Central memory CD8-positive, alpha-beta T cell (primary cell): ENCODE measurements at regions not wholly inside any gene's neighbourhood (a gene's known extent, or its start where the extent isn't known, plus 50 kb on each side); places are given as distances from the start of the nearest gene placed in this dataset.

ENCODE experiments used
- ATAC-seq: fragments of 150-1000 bp; cut with Tn5 transposase; replicated peaks from 2 replicates; pipeline ENCODE4 v1.10.0; 2022; ENCODE audit warnings: mild to moderate bottlenecking, moderate FRiP score, moderate number of reproducible peaks; ENCODE audit not compliant: poor library complexity, severe bottlenecking; ENCODE audit errors: extremely low read depth
- DNase-seq, 2 donors: peaks; one replicate each; pipeline ENCODE4 v3.0.0; 2021; ENCODE audit warnings: low spot score in 2 of 2
- H3K27ac Mint-ChIP-seq: one replicate; pipeline ENCODE4 v1.8.0; 2022; ENCODE audit warnings: low read depth, mild to moderate bottlenecking, moderate library complexity, mixed read lengths
- H3K27me3 Mint-ChIP-seq: one replicate; pipeline ENCODE4 v1.8.0; 2022; ENCODE audit warnings: mixed read lengths
- H3K36me3 Mint-ChIP-seq: one replicate; pipeline ENCODE4 v1.8.0; 2022; ENCODE audit warnings: mild to moderate bottlenecking, moderate library complexity, mixed read lengths; ENCODE audit not compliant: insufficient read depth
- H3K4me1 Mint-ChIP-seq: one replicate; pipeline ENCODE4 v1.8.0; 2022; ENCODE audit warnings: mixed read lengths
- H3K4me3 Mint-ChIP-seq: one replicate; pipeline ENCODE4 v1.8.0; 2022; ENCODE audit warnings: mild to moderate bottlenecking, moderate library complexity, mixed read lengths
- H3K9me3 Mint-ChIP-seq: one replicate; pipeline ENCODE4 v1.8.0; 2022; ENCODE audit warnings: mixed read lengths

- no peak for DNase-seq
- Mint-ChIP-seq H3K9me3 (peaks cover 46% of the 10 kb centered on the region), H3K27ac (no peak overlapping the region), H3K4me3 (no peak overlapping the region), H3K4me1 (no peaks in the 10 kb centered on the region), H3K27me3 (no peaks in the 10 kb centered on the region), H3K36me3 (no peaks in the 10 kb centered on the region)
- ATAC-seq: no peak
These were observed 1400.8 kb upstream of the DDX18 start for GRCh38 chr2:116413659-116414058.

GRCh38 chr2:116416731-116417377, 1397.6 kb upstream of the DDX18 start:
- ATAC-seq (no peak), DNase-seq (no peak)
- Mint-ChIP-seq H3K4me3 (no peak overlapping the region), H3K27me3 (no peaks in the 10 kb centered on the region), H3K4me1 (no peaks in the 10 kb centered on the region), H3K27ac (no peak overlapping the region), H3K9me3 (peaks cover 53% of the 10 kb centered on the region), H3K36me3 (no peaks in the 10 kb centered on the region)

- H3K27ac Mint-ChIP-seq: no peak overlapping the region
- no peak for DNase-seq
These were observed 1378.8 kb upstream of the DDX18 start for GRCh38 chr2:116435648-116436047.

GRCh38 chr2:116440104-116440653, 1374.3 kb upstream of the DDX18 start:
- Mint-ChIP-seq H3K4me3 (no peak overlapping the region), H3K36me3 (no peaks in the 10 kb centered on the region), H3K9me3 (peaks cover 25% of the 10 kb centered on the region), H3K4me1 (no peaks in the 10 kb centered on the region), H3K27me3 (no peaks in the 10 kb centered on the region), H3K27ac (no peak overlapping the region)
- no peak for DNase-seq
- ATAC-seq: no peak

More at GRCh38 chr2:116435648-116436047, 1378.8 kb upstream of the DDX18 start:
- Mint-ChIP-seq H3K4me3 (no peak overlapping the region), H3K9me3 (peaks cover 22% of the 10 kb centered on the region), H3K36me3 (no peaks in the 10 kb centered on the region), H3K4me1 (no peaks in the 10 kb centered on the region), H3K27me3 (no peaks in the 10 kb centered on the region)
- no peak for ATAC-seq

- Mint-ChIP-seq H3K36me3 (no peaks in the 10 kb centered on the region), H3K27me3 (no peaks in the 10 kb centered on the region), H3K4me3 (no peak overlapping the region), H3K9me3 (peaks cover 28% of the 10 kb centered on the region), H3K27ac (no peak overlapping the region), H3K4me1 (no peaks in the 10 kb centered on the region)
- no peak for DNase-seq
- no peak for ATAC-seq
These were observed 1372.1 kb upstream of the DDX18 start for GRCh38 chr2:116442418-116442817.

GRCh38 chr2:116444256-116444872, 1370.1 kb upstream of the DDX18 start:
- Mint-ChIP-seq H3K27ac (no peak overlapping the region), H3K4me3 (no peak overlapping the region), H3K27me3 (no peaks in the 10 kb centered on the region), H3K9me3 (peaks cover 28% of the 10 kb centered on the region), H3K36me3 (no peaks in the 10 kb centered on the region), H3K4me1 (no peaks in the 10 kb centered on the region)
- ATAC-seq: no peak
- DNase-seq: no peak

- Mint-ChIP-seq H3K4me1 (no peaks in the 10 kb centered on the region), H3K27ac (no peak overlapping the region), H3K36me3 (no peaks in the 10 kb centered on the region), H3K9me3 (peaks cover 13% of the 10 kb centered on the region), H3K27me3 (no peaks in the 10 kb centered on the region), H3K4me3 (no peak overlapping the region)
- no peak for ATAC-seq
- no peak for DNase-seq
These were observed 1363.5 kb upstream of the DDX18 start for GRCh38 chr2:116450990-116451389.

- Mint-ChIP-seq H3K27me3 (no peaks in the 10 kb centered on the region), H3K4me1 (no peaks in the 10 kb centered on the region), H3K4me3 (no peak overlapping the region), H3K27ac (no peak overlapping the region), H3K9me3 (peaks cover 10% of the 10 kb centered on the region), H3K36me3 (no peaks in the 10 kb centered on the region)
- DNase-seq: no peak
- ATAC-seq: no peak
These were observed 1361.8 kb upstream of the DDX18 start for GRCh38 chr2:116452651-116453050.

GRCh38 chr2:116456429-116456828, 1358.1 kb upstream of the DDX18 start:
- ATAC-seq (no peak), DNase-seq (no peak)
- no peak overlapping the region for H3K4me3 Mint-ChIP-seq
- peaks cover 23% of the 10 kb centered on the region for H3K9me3 Mint-ChIP-seq
- H3K36me3 Mint-ChIP-seq: no peaks in the 10 kb centered on the region
- H3K27me3 Mint-ChIP-seq: no peaks in the 10 kb centered on the region
- no peak overlapping the region for H3K27ac Mint-ChIP-seq
- H3K4me1 Mint-ChIP-seq: no peaks in the 10 kb centered on the region

- no peak for ATAC-seq
- H3K27ac Mint-ChIP-seq: no peak overlapping the region
- H3K4me3 Mint-ChIP-seq: no peak overlapping the region
- H3K27me3 Mint-ChIP-seq: no peaks in the 10 kb centered on the region
- DNase-seq: no peak
- H3K36me3 Mint-ChIP-seq: no peaks in the 10 kb centered on the region
- H3K4me1 Mint-ChIP-seq: no peaks in the 10 kb centered on the region
- peaks cover 26% of the 10 kb centered on the region for H3K9me3 Mint-ChIP-seq
These were observed 1347.2 kb upstream of the DDX18 start for GRCh38 chr2:116467243-116467642.

- Mint-ChIP-seq H3K4me3 (no peak overlapping the region), H3K27ac (no peak overlapping the region), H3K36me3 (no peaks in the 10 kb centered on the region)
These were observed 1337.3 kb upstream of the DDX18 start for GRCh38 chr2:116477229-116477628.

GRCh38 chr2:116487336-116487735, 1327.2 kb upstream of the DDX18 start:
- Mint-ChIP-seq H3K4me3 (no peak overlapping the region), H3K27me3 (no peaks in the 10 kb centered on the region), H3K27ac (no peak overlapping the region), H3K36me3 (no peaks in the 10 kb centered on the region), H3K4me1 (no peaks in the 10 kb centered on the region), H3K9me3 (peaks cover 20% of the 10 kb centered on the region)
- DNase-seq (no peak), ATAC-seq (no peak)

More at GRCh38 chr2:116477229-116477628, 1337.3 kb upstream of the DDX18 start:
- Mint-ChIP-seq H3K9me3 (peaks cover 10% of the 10 kb centered on the region), H3K27me3 (no peaks in the 10 kb centered on the region), H3K4me1 (no peaks in the 10 kb centered on the region)
- no peak for DNase-seq
- ATAC-seq: no peak

GRCh38 chr2:116489292-116489691, 1325.2 kb upstream of the DDX18 start:
- no peak for ATAC-seq
- peaks cover 25% of the 10 kb centered on the region for H3K9me3 Mint-ChIP-seq
- H3K27me3 Mint-ChIP-seq: no peaks in the 10 kb centered on the region
- H3K36me3 Mint-ChIP-seq: no peaks in the 10 kb centered on the region
- H3K27ac Mint-ChIP-seq: no peak overlapping the region
- no peak for DNase-seq
- H3K4me3 Mint-ChIP-seq: no peak overlapping the region
- no peaks in the 10 kb centered on the region for H3K4me1 Mint-ChIP-seq
